Activated gamma-delta T cell (primary cell): ENCODE measurements at regions not wholly inside any gene's neighbourhood (a gene's known extent, or its start where the extent isn't known, plus 50 kb on each side); places are given as distances from the start of the nearest gene placed in this dataset.
"Not testable (repeated sequence)": the region's sequence is repeated elsewhere in the genome, so short reads cannot be mapped to it uniquely, and the experiment has no call there.

ENCODE experiments used
- DNase-seq: peaks from one replicate; lab custom pipeline; 2025; lab: John Stamatoyannopoulos, UW

DNA sequence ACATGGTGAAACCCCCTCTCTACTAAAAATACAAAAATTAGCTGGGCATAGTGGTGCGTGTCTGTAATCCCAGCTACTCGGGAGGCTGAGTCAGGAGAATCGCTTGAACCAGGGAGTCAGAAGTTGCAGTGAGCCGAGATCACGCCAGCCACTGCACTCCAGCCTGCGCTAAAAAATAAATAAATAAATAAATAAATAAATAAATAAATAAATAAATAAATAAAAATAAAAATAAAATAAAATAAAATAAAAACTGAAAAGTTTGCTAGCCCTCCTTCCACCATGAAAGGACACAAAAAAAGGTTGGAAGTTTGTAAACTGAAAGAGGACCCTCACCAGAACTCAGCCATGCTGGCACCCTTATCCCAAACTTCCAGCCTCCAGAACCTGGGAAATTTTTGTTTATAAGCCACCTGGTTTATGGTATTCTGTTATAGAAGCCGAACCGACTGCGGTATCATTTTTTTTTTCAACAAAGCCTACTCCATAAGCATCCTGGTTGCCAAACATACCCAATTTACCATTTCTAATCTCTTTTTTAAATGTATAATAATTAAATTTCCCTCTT, 448.2 kb downstream of the SEMA3D start:
- no peak for DNase-seq

DNA sequence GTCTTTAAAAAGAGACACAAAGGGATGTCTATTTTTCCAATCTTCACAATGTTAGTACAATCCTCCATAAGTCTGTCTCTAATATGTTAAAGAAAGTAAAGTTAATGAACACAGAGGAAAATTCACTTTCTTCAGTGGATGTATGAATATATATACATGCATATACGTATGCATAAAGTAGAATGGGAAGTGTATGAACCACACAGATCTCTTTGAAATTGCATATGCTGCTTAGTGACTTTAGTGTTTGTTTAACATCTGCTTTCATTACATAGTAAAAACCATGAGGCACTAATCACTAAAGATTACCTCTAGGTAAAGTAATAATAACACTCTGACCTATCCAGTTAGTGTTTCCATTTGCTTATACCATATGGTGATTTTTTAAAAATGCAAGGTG, 451.2 kb downstream of the SEMA3D start:
- DNase-seq: no peak

DNA sequence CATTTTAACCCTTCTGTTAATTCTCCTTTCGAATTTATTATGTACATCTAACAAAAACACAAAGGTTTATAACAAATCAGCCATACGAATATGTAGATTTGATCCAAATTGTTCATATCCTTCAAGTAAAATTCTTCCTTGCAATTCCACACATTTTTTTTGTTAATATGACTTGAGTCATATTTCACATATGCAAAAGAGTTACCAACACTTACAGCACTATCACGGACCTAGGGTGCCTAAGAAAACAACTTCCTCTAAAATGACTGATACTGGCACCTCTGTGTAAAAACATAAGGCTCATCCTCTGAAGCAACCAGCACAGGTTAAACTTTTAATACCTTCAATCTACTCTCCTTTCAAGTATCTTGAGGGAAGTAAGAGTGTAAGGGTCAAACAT, 451.8 kb downstream of the SEMA3D start:
- no peak for DNase-seq

DNA sequence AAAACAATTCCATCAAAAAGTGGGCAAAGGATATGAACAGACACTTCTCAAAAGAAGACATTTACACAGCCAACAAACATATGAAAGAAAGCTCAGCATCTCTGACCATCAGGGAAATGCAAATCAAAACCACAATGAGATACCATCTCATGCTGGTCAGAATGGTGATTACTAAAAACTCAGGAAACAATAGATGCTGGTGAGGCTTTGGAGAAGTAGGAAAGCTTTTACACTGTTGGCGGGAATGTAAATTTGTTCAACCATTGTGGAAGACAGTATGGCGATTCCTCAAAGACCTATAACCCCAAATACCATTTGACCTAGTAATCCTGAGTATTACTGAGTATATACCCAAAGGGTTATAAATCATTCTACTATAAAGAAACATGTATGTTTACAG, 452.9 kb downstream of the SEMA3D start:
- DNase-seq: not testable (repeated sequence)

DNA sequence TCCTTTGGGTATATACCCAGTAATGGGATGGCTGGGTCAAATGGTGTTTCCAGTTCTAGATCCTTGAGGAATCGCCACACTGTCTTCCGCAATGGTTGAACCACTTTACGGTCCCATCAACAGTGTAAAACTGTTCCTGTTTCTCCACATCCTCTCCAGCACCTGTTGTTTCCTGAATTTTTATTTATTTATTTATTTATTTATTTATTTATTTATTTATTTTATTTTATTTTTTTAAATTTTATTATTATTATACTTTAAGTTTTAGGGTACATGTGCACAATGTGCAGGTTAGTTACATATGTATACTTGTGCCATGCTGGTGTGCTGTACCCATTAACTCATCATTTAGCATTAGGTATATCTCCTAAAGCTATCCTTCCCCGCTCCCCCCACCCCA, 456.0 kb downstream of the SEMA3D start:
- DNase-seq: not testable (repeated sequence)

DNA sequence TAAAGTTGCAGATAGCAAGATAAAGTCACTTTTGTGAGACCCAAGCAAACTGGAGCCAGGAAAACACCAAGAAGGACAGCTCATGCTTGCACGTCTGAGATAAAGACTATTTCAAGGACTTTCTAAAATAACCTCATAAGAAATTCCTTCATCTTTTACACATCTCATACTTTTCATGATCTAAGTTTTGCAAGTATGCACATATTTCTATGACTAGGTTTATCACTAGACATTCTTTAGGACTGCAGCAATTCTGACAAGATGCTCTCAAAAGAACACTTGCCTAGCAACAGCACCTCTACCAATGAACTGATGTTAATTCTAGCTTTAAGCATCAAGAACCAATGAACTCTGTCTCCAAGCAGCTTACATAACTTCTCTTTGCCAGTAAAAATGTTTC, 457.6 kb downstream of the SEMA3D start:
- DNase-seq: no peak

DNA sequence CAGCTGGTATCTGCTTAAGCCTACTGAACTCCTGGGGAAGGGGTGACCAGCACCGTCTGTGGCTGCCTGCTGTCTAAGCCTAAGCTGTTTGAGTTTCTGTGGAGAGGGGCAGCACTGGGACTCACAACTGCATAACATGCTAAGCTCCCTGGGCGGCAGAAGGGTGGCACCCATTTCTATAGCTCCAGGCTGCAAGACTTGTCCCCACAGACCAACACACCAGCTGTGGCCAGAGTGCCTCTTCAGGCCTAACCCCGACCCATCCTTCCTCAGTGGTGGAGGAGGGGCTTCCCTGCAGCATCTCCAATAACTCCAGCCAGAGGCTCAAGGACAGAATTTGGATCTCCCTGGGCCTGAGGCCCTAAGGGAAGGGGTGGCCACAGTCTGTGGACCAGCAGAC, 464.1 kb downstream of the SEMA3D start:
- no peak for DNase-seq

DNA sequence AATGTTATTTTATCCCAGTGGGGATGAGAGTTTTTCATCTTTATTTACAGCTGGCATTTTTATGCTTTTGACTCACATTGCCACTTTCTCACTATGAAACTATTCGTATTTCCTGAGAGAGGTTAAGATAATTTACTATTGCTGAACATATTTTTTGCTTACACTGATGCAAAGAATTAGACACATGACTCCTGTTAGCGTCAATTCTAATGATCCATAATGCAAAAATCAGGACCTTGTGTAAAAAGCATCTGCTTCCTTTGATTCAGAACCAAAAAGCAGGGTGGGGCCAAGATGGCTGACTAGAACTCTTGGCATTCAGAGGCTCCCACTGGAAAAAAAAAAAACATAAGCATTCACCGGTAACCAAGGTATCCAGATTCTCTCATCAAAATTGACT, 464.8 kb downstream of the SEMA3D start:
- DNase-seq: no peak

DNA sequence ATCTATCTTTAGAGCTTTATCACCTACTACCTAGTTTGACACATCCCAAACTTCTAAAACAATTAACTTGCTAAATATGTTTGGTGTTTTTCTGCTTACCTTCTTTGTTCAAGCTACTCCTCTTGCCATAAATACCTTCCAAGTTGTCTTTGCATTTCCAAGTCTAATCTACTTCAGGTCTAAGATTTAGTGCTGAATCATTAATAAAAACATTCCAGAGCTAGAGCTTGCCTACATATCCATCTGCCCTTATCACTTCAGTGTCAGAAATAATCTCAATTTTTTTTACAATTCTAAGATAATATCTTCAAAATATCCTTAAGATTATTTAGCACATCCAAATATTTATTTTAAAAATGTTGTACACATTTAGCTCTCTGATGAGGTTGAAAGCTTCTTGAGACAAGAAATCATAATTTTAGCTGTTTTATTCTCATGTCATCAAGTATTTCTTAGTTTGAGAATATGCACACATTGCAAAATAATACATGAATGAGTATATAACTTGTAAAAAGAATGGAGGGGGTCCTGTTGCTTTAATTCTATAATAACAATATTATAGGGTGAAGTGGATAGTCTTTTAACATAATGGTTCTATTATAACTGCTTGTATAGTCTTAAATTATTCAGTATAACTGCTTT, 466.3 kb downstream of the SEMA3D start:
- no peak for DNase-seq

DNA sequence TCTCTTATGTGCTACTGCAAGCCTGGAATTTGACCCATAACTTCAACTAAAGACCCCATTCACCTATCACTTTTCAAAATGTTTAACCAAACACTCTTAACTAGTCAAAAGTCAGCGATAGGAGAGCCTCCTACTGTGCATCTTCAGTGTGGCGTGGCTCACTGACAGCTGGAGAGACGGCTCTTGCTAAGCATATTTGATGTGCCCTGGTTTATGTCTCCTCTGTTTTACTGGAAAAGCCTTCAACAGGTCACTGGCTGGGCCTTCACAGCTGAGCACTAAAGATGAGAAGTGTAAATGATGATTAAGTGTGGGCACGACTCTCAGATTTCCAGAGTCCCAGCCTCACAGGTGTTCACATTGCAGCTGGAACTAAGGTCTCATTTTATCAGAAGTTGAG, 472.1 kb downstream of the SEMA3D start:
- no peak for DNase-seq

DNA sequence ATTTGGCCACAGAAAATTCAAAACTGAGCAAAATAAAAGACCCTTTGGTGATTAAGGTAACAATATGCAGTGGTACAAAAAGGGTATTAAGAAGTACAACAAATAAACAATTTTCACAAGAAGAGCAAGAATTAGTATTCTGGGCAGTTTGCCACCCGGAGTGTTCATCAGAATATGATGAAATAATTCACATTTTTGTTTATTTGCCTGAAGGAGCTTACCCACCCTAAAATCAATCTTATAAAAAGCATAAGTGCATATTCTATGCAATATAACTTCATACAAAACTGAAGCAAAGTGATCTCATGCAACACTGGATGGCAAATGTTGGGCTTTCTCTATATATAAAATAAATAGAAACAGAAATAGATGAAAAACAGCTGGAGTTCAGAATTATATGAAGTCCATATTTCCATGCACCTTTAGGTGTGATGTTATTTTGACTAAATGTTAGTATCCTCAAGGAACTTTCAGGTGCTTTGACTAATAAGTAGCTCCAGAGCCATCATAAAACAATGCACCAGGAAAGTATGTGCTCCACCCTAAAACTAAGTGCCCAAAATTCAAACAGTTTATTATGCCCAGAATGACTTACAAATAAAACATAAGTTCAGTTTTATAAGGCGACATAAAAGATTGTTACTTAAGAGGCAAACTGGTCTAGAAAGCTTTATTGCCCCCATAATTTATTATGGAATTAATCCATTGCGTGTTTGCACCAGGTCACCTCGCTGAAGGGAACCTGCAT, 474.3 kb downstream of the SEMA3D start:
- DNase-seq: no peak

DNA sequence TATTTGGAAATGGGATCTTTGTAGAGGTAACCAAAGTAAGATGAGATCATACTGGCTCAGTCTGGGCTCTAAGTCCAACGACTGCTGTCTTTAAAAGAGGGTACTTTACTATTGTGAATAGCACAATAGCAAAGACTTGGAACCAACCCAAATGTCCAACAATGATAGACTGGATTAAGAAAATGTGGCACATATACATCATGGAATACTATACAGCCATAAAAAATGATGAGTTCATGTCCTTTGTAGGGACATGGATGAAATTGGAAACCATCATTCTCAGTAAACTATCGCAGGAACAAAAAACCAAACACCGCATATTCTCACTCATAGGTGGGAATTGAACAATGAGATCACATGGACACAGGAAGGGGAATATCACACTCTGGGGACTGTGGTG, 476.3 kb downstream of the SEMA3D start:
- DNase-seq: not testable (repeated sequence)

DNA sequence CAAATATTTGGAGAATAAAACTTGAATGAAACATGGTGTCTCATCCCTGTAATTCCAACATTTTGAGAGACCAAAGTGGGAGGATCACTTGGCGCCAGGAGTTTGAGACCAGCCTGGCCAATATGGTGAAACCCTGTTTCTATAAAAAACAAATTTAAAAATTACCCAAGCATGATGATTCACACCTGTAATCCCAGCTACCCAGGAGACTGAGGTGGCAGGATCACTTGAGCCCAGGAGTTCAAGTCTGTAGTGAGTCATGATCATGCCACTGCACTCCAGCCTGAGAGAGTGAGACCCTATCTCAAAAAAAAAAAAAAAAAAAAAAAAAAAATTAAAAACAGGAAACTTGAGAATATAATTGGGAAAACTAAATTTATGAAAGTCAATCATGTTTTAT, 481.1 kb downstream of the SEMA3D start:
- DNase-seq: no peak

DNA sequence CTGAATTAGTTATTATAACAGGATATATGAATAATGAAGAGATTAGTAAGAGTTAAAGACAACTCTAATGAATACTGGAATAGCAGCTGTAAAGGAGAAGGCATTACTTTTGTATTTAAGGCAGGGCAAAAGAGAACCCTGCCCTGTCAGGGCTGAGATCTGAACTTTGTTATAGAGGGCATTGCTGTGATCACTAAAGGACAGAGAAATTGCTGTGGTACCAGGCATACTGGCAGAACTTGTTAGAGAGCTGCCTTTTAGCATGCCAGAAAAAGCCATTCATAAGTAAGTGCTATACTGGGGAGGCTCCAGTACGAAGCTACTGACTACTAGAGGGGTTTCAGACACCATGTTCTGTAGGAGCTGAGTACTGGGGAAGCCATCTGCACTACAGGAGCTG, 481.8 kb downstream of the SEMA3D start:
- DNase-seq: no peak

DNA sequence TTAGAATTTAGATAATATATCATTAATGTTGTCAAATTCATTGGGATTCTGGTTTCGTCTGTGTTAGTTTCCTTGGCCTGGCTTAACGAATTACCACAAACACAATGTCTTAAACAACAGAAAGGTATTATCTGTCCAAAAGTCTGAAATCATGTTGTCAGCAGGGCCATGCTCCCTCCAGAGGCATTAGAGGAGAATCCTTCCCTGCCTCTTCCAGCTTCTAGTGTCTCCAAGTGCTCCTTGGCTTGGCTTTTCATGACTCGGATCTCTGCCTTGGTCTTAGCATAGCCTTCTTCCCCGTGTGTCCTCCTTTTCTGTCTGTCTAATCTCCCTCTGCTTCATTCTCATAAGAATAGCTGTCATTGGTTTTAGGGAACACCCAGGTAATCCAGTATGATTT, 482.5 kb downstream of the SEMA3D start:
- no peak for DNase-seq

DNA sequence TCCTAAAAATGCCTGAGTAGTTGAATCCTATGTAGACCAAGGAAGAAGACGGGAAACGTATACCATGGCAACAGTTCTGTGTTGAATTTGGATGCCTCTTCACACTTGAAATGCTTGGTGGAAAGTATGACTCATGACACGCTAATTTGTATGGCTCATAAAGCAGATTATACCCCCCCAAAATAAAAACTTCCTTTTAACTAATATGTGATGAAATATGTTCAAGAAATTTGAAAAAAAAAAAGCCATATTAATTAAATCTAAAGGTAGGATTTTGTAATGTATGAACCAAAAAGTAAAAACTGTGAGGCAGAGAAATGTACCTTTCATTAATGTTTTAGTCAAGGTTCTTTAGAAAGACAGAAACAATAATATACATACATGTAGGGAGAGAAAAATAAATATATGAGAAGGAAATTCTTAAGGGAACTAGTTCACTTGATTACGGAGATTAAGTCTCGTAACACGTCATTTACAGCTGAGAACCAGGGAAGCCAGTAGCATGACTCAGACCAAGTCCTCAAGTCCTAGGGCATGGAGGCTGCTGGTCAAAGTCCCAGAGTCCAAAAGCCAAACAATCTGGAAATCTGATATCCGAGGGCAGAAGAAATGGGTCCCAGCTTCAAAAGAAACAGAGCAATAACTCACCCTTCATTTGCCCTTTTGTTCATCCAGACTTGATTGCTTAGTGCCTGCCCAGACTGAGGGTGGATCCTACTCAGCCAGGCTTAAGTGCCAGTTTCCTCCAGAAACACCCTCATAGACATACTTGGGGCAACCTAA, 485.1 kb downstream of the SEMA3D start:
- no peak for DNase-seq

DNA sequence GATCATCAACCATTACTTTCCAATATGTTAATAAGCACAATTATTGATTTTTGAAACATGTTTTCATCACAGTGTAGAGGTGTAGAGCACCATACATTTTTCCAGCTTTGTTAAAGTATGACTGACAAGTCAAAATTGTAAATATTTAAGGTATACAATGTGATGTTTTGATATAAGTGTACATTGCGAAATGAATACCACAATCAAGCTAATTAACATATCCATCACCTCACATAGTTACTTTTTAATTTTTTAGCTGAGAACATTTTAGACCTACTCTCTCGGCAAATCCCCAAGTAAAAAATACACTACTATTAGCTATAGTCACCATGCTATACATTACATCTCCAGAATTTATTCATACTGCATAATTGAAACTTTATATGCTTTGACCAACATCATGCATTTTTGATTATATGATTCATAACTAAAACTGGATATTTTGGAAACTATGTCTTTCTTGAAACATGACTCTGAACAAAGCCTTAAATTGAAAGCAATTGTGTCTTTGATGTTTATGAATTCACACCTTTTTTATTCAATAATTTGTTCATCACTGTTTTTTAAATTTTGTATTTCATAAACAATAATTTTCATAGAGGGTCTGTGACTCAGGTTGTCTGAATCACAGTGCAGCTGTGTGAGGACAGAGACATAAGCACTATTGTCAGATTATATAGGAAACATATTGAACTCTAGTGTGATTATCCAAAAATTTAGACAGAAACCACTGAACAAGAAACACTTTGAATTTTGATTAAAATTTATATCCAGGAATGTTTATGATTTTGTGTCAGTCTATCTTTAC, 486.1 kb downstream of the SEMA3D start:
- DNase-seq: no peak

DNA sequence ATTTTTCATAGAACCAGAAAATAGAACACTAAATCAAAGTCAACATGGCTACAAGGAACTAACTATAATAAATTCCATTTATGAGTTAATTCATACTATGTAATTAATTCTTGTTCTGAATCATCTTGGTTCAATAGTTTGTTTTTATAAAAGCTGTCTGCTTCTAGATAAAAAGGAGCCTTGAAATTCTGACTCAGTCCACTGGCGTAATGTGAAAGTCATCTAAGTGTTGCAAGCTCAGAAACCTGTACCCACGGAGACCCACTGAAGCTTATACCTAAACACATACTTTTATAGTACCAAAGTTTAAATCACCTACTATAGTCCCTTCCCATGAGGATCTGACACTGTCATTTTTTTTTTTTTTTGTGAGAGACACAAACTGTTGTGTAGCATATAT, 489.4 kb downstream of the SEMA3D start:
- DNase-seq: no peak

DNA sequence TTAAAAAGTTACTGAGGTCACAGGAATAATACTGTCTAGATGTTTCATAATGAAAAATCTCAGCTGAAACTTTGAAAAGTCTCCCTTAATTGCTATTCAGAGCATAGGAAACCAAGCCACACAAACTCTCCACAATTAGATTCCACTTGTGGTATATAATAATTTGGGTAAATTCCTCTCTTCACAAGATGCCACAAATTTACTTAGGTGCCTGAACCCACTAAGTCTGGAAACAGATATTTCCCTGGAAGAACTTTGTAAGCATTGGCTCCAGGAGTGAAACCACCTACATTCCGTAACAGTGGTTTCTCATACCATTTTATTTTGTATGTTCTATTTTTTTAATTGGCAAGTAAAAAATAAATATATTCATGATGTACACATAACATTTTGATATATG, 493.4 kb downstream of the SEMA3D start:
- no peak for DNase-seq

DNA sequence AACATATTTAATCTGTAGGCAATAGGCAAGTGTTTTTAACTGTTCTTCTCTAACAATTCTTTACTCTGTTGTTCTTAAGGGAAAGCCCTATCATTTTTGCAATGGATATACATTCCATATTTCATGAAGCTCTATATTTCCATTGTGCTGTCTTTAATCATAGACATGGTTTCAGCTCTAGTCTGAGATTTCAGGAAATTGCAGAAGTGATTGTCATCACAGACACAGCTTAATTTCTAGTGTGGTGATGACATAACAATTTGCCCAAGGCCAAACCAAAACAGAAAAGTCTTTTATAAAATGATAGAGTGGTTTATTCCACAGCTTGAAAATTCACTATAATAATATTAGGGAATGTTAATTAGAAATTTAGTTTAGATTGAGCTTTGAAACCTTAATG, 494.1 kb upstream of the SEMA3A start:
- no peak for DNase-seq

DNA sequence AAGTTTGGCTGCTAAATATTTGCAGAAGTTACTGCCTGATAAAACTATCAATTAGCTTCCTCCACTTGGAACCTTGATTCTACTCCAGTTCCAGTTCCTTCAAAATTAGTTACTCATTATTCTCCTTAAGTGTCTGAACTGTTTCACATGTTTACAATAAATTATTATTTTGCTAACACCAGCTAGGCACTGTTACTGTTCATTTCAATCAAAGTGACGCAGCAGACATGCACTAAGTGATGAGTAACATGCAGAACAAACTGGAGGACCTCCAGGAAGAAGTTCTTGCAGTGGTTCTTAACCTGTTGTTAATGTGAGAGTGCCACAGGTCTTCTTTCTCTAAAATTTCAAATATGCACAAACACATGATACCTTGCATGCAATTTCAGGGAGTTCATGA, 491.8 kb upstream of the SEMA3A start:
- DNase-seq: no peak
